Lung (tissue), 11 donors: ENCODE measurements at regions not wholly inside any gene's neighbourhood (a gene's known extent, or its start where the extent isn't known, plus 50 kb on each side); places are given as distances from the start of the nearest gene placed in this dataset.

ENCODE experiments used
- ATAC-seq: fragments of 200-7000 bp; cut with Tn5 transposase; one replicate; pipeline ENCODE4 v1.9.1; 2020; ENCODE audit warnings: moderate number of reproducible peaks; ENCODE audit not compliant: insufficient read depth, low FRiP score
- DNase-seq, 3 donors: peaks; one replicate each; pipeline ENCODE4 v3.0.0-alpha.2; 2013 to 2017
- H3K27ac ChIP-seq, 2 donors: one replicate each; pipeline ENCODE4 v1.5.1; 2013; ENCODE audit warnings: mild to moderate bottlenecking in 2 of 2, moderate library complexity in 2 of 2, control low read depth in 1 of 2, inconsistent platforms in 1 of 2, low read depth in 1 of 2, low read length in 1 of 2
- H3K27me3 ChIP-seq, 3 donors: one replicate each; pipeline ENCODE4 v1.5.1; 2013; ENCODE audit warnings: low read length in 2 of 3; ENCODE audit not compliant: control insufficient read depth in 3 of 3, insufficient read depth in 3 of 3
- H3K36me3 ChIP-seq, 4 donors: one replicate each; pipeline ENCODE4 v1.5.1; 2013; ENCODE audit warnings: low read length in 4 of 4, mild to moderate bottlenecking in 1 of 4, moderate library complexity in 1 of 4; ENCODE audit not compliant: control insufficient read depth in 4 of 4, insufficient read depth in 4 of 4
- H3K4me1 ChIP-seq, 5 donors: one replicate each; pipeline ENCODE4 v1.5.1; 2013; ENCODE audit warnings: low read length in 5 of 5, mild to moderate bottlenecking in 2 of 5, moderate library complexity in 1 of 5; ENCODE audit not compliant: control insufficient read depth in 5 of 5, insufficient read depth in 5 of 5
- H3K4me3 ChIP-seq: one replicate; pipeline ENCODE4 v1.5.1; 2013; ENCODE audit warnings: mild to moderate bottlenecking, control low read depth, moderate library complexity
- H3K9ac ChIP-seq, 2 donors: one replicate each; pipeline ENCODE4 v1.5.1; 2013; ENCODE audit warnings: low read length in 2 of 2, control low read depth in 1 of 2; ENCODE audit not compliant: insufficient read depth in 1 of 2
- H3K9me3 ChIP-seq, 4 donors: one replicate each; pipeline ENCODE4 v1.5.1; 2013; ENCODE audit warnings: low read length in 3 of 4, mild to moderate bottlenecking in 1 of 4, moderate library complexity in 1 of 4; ENCODE audit not compliant: control insufficient read depth in 4 of 4, insufficient read depth in 3 of 4
- WGBS, 2 donors: extraction: QIAGEN DNeasy Blood & Tissue Kit; methylation state at CpG; one replicate each; pipeline ENCODE4 v1.1.7; 2013; 5-methylcytosine and 5-hydroxymethylcytosine counted together
- TF ChIP-seq, protein P1 (sequence below): IDR thresholded peaks from 2 replicates; pipeline ENCODE4 v1.5.1; 2012; ENCODE audit warnings: mild to moderate bottlenecking; ENCODE audit errors: control extremely low read depth, extremely low read depth
- donor health status: control.
- donor health status: control.
- donor health status: Bipolar disorder and iron deficiency.
- donor health status: healthy.
- donor health status: DM: yes; HTN: yes; CAD: no.

DNA sequence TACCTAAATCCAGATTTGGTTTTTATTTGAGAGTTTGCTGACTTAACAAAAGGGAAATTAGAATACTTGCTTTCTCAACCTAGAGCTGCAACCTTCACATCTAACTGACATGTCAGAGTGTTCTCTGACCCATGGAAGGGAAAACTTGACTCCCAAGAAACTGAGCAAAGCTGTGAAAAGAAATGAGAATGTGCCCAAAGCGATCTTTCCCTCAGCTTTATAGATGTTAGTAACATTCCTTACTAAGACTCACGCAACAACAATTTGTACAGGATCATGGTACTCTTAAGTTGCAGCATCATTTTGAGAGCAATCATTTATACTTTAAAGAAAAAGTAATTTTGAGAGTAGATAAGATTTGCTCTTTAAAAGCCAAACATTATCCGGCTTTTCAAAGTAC is 117.0 kb upstream of the FBXL7 start:
- no peak overlapping the region for H3K9ac ChIP-seq
- 90 to 91% methylated on average over 3 of the region's 3 CpGs for WGBS, 2 donors
- DNase-seq = no peak
- no peak for ATAC-seq
- no peaks in the 10 kb centered on the region for H3K36me3 ChIP-seq
- no peak overlapping the region for H3K4me3 ChIP-seq
- no peaks in the 10 kb centered on the region for H3K4me1 ChIP-seq
- H3K27ac ChIP-seq = no peak overlapping the region
- H3K27me3 ChIP-seq = no peaks in the 10 kb centered on the region
- TF ChIP-seq, protein P1, sequence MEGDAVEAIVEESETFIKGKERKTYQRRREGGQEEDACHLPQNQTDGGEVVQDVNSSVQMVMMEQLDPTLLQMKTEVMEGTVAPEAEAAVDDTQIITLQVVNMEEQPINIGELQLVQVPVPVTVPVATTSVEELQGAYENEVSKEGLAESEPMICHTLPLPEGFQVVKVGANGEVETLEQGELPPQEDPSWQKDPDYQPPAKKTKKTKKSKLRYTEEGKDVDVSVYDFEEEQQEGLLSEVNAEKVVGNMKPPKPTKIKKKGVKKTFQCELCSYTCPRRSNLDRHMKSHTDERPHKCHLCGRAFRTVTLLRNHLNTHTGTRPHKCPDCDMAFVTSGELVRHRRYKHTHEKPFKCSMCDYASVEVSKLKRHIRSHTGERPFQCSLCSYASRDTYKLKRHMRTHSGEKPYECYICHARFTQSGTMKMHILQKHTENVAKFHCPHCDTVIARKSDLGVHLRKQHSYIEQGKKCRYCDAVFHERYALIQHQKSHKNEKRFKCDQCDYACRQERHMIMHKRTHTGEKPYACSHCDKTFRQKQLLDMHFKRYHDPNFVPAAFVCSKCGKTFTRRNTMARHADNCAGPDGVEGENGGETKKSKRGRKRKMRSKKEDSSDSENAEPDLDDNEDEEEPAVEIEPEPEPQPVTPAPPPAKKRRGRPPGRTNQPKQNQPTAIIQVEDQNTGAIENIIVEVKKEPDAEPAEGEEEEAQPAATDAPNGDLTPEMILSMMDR = no peak
- H3K9me3 ChIP-seq = peaks cover 0 to 4% (median 0%) of the 10 kb centered on the region in 4 donors

DNA sequence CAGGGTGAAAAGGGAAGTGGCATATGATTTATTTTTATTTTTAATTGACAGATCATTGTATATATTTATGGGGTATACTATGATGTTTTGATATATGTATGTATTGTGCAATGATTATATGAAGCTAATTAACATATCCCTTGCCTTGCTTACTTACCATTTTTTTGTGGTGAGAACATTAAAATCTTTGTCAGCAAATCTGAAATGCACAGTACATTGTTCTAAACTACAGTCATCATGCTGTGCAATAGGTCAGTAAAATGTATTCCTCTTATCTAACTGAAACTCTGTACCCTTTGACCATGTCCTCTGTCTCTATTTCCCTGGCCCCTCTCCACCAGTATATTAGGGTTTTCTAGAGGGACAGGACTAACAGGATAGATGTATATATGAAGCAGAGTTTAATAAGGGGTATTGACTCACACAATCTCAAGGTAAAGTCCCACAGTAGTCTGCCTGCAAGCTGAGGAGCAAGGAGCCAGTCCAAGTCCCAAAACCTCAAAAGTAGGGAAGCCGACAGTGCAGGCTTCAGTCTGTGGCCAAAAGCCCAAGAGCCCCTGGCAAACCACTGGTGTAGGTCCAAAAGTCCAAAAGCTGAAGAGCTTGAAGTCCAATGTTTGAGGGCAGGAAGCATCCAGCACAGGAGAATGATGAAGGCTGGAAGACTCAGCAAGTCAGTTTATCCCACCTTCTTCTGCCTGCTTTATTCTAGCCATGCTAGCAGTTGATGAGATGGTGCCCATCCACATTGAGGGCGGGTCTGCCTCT is 122.2 kb upstream of the FBXL7 start:
- Histone ChIP-seq H3K27me3 (no peaks in the 10 kb centered on the region), H3K9ac (no peak overlapping the region), H3K4me1 (peaks cover 0 to 4% (median 0%) of the 10 kb centered on the region in 5 donors), H3K36me3 (no peaks in the 10 kb centered on the region), H3K27ac (no peak overlapping the region), H3K9me3 (peaks cover 0 to 2% (median 0%) of the 10 kb centered on the region in 4 donors), H3K4me3 (no peak overlapping the region)
- 91 to 93% methylated on average over 2 of the region's 2 CpGs for WGBS, 2 donors
- ATAC-seq (no peak), DNase-seq (no peak)
- TF ChIP-seq, protein P1 = no peak

DNA sequence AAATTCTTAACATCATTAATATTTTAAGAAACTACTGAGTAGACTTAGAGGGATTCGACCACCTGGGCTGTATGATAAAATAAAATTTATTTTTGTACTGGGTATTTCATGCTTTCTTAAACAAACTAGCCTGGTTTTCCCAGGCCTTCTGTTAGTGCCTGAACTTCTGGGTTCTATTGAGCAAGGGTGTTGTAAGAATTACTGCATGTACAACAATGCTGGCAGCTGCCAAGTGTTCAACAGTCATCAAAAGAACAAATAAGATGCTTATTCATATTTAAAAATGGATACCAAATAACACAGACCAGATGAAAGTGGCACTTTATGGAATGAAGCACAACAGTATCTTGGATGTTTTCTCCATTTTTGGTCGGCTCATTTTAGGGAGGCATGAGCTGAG is 123.2 kb upstream of the FBXL7 start:
- Histone ChIP-seq H3K9me3 (peaks cover 0 to 5% (median 0%) of the 10 kb centered on the region in 4 donors), H3K4me3 (no peak overlapping the region), H3K9ac (no peak overlapping the region), H3K27me3 (no peaks in the 10 kb centered on the region), H3K4me1 (peaks cover 0 to 4% (median 0%) of the 10 kb centered on the region in 5 donors), H3K27ac (no peak overlapping the region), H3K36me3 (no peaks in the 10 kb centered on the region)
- WGBS, 2 donors = 73 to 79% methylated on average over 2 of the region's 2 CpGs
- TF ChIP-seq, protein P1 = no peak
- peak in 1 of 3 donors; percentile 55 for DNase-seq
- no peak for ATAC-seq
